HUES64 (cell line): ENCODE measurements at regions not wholly inside any gene's neighbourhood (a gene's known extent, or its start where the extent isn't known, plus 50 kb on each side); places are given as distances from the start of the nearest gene placed in this dataset.

Experiments used
- H3K27ac ChIP-seq: 2 replicates; pipeline ENCODE4 v1.7.0; 2013; ENCODE audit warnings: low read depth, low read length, inconsistent platforms
- H3K27me3 ChIP-seq: 2 replicates; pipeline ENCODE4 v1.6.1; 2013; ENCODE audit warnings: mild to moderate bottlenecking, low read length; ENCODE audit not compliant: insufficient read depth
- H3K36me3 ChIP-seq: 2 replicates; pipeline ENCODE4 v1.6.1; 2013; ENCODE audit warnings: mild to moderate bottlenecking, low read length; ENCODE audit not compliant: insufficient read depth
- H3K4me1 ChIP-seq: 2 replicates; pipeline ENCODE4 v1.6.1; 2013; ENCODE audit warnings: mild to moderate bottlenecking, low read length, moderate library complexity; ENCODE audit not compliant: insufficient read depth
- H3K4me3 ChIP-seq: 2 replicates; pipeline ENCODE4 v1.5.1; 2013; ENCODE audit warnings: mild to moderate bottlenecking, low read length, moderate library complexity
- H3K9ac ChIP-seq: 2 replicates; pipeline ENCODE4 v1.6.1; 2013; ENCODE audit warnings: mild to moderate bottlenecking, low read depth, low read length
- H3K9me3 ChIP-seq: 2 replicates; pipeline ENCODE4 v1.6.1; 2013; ENCODE audit warnings: low read depth, low read length; ENCODE audit not compliant: insufficient read depth
- WGBS: fragments of 150-250, 120-280 bp; methylation state at CpG from one replicate; pipeline ENCODE4 v1.1.7; 2013; ENCODE audit warnings: missing lambda C conversion rate; 5-methylcytosine and 5-hydroxymethylcytosine counted together

DNA sequence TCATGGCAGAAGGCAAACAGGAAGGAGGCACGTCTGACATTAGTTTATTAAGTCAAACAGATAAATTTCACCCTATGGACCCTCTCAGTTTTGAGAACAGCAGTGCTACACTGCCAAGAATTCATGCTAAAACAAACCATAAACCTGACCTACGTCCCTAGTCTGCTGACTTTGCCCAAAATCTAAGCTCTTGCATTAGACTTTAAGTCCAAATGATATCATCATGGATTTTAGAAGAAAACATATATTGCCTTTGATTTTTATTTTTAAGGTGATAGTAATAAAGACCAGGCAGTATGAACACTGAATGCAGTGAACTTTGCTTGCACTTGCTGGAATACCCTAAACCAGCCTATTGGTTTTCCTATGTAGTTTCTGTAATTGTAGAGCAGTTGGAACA lies 79.6 kb upstream of the GADL1 start:
- 96% methylated on average over 2 of the region's 2 CpGs for WGBS
- Histone ChIP-seq H3K27me3 (no peaks in the 10 kb centered on the region), H3K4me3 (no peak overlapping the region), H3K9ac (no peak overlapping the region), H3K36me3 (no peaks in the 10 kb centered on the region), H3K27ac (no peak overlapping the region), H3K9me3 (no peaks in the 10 kb centered on the region), H3K4me1 (no peaks in the 10 kb centered on the region; the same call in 1 of the 2 replicates)

DNA sequence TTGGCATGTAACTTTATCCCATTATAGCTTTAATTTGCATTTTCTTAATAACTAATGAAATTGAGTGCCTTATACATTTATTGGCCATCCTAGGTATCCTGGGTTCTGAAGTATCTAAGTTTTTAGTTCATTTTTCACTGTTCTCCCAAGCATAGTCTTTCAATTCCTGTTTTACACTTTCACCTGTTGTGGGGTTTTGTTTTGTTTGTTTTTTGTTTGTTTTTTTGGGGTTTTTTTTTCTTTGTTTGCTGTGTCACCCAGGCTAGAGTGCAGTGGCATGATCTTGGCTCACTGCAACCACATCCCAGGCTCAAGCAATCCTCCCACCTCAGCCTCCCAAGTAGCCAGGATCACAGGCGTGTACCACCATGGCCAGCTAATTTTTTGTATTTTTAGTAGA lies 83.1 kb upstream of the GADL1 start:
- H3K4me1 ChIP-seq = peaks cover 7% of the 10 kb centered on the region; the same call in 1 of the 2 replicates
- H3K9ac ChIP-seq = no peak overlapping the region
- no peak overlapping the region for H3K27ac ChIP-seq
- H3K9me3 ChIP-seq = no peaks in the 10 kb centered on the region
- H3K27me3 ChIP-seq = no peaks in the 10 kb centered on the region
- no peak overlapping the region for H3K4me3 ChIP-seq
- 100% methylated on average over 1 of the region's 1 CpG for WGBS
- no peaks in the 10 kb centered on the region for H3K36me3 ChIP-seq

DNA sequence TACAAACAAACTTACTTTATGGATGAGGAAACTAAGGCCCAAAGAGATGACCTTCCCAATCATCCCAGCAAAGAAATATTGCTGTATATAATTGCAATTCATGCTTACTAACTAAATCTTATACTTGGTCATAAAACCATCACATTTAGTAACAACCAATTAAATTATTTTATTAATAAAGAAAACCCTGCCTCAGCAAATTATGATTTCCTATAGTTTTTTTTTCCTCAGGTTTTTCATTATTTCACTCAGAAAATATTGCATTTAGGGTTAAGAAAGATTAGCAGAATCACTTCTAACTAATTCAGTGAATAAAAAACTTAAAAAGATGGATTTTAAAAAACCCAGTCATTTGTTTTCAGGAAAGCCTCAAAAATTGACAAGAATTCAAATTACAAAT lies 86.5 kb upstream of the GADL1 start:
- H3K9ac ChIP-seq = no peak overlapping the region
- H3K4me1 ChIP-seq = 0 out of 2 replicates have a peak, but pooled peaks cover 7% of the 10 kb centered on the region
- no peaks in the 10 kb centered on the region for H3K9me3 ChIP-seq
- no peak overlapping the region for H3K4me3 ChIP-seq
- H3K27me3 ChIP-seq = no peaks in the 10 kb centered on the region
- no peak overlapping the region for H3K27ac ChIP-seq
- no peaks in the 10 kb centered on the region for H3K36me3 ChIP-seq

- no peak overlapping the region for H3K9ac ChIP-seq
- no peak overlapping the region for H3K27ac ChIP-seq
- 82% methylated on average over 3 of the region's 3 CpGs for WGBS
- no peaks in the 10 kb centered on the region for H3K9me3 ChIP-seq
- no peaks in the 10 kb centered on the region for H3K27me3 ChIP-seq
- H3K4me3 ChIP-seq = no peak overlapping the region
- H3K4me1 ChIP-seq = 0 out of 2 replicates have a peak, but pooled peaks cover 7% of the 10 kb centered on the region
- H3K36me3 ChIP-seq = no peaks in the 10 kb centered on the region
Observed at GRCh38 chr3:30982416-30983075, 88.1 kb upstream of the GADL1 start.

DNA sequence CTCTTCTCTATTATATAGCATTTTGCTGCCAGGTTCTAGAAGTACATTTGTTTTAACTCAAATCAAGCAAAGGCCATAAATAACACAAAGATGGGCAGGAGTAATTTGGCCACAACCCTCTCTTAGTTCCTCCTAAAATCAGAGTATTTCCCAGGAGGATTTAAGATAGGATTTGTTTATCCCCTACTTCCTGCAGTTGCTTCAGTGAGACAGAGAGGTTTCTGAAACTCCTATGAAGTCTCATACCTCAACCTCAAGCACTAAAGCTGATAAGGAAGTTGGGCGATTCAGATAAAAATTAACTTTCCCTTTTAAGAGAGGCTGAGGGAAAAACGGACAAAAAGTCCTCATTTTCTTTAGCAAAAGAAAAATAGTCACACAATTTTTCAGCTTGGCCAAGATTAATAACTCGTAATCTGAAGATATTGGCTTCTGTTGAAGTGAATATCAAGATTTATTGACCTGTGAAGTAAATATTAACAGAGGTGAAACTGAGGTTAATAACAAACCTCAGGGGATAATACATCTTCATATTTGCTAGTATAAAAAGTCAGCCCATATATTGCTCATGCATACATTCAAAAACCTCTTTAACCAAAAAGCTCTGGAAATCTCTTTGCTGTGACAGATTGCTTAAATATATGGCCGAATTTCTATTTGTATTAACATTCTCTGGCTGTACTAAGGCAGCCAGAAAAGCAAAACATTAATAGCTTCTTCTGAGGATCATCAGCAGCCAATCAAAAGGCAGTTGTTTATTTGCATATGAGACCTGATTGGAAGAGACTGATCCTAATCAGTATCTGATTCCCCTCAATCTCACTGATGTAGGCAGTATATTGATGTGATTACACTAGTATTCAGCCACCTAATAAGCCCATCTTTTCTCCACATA lies 90.6 kb upstream of the GADL1 start:
- H3K27me3 ChIP-seq = no peaks in the 10 kb centered on the region
- H3K36me3 ChIP-seq = no peaks in the 10 kb centered on the region
- WGBS = 94% methylated on average over 4 of the region's 4 CpGs
- H3K27ac ChIP-seq = no peak overlapping the region
- no peaks in the 10 kb centered on the region for H3K9me3 ChIP-seq
- H3K4me1 ChIP-seq = 0 out of 2 replicates have a peak, but pooled peaks cover 7% of the 10 kb centered on the region
- H3K4me3 ChIP-seq = no peak overlapping the region
- no peak overlapping the region for H3K9ac ChIP-seq

- Histone ChIP-seq H3K4me1 (0 out of 2 replicates have a peak, but pooled peaks cover 7% of the 10 kb centered on the region), H3K36me3 (no peaks in the 10 kb centered on the region), H3K27ac (no peak overlapping the region), H3K9ac (no peak overlapping the region), H3K4me3 (no peak overlapping the region), H3K9me3 (no peaks in the 10 kb centered on the region), H3K27me3 (no peaks in the 10 kb centered on the region)
- 98% methylated on average over 3 of the region's 3 CpGs for WGBS
Observed at GRCh38 chr3:30986551-30986950, 92.1 kb upstream of the GADL1 start.

DNA sequence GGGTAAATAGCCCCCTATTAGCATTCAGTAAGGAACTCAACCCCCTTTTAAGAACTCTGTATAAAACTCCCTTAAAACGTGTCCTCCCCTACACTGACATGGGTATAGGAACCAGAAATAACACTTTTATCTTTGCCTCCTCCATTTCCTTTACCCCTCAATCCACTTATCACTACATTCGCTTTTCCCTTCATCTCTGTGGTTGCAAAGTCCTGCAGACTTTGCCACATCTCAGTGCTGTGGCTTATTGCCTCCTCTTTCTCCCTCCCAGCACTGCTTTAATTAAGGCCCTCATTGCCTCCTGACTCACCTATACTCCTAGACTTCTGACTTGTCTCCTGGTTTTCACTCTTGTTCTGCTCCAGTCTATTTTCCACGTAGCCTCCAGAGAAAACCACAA lies 94.3 kb upstream of the GADL1 start:
- 82% methylated on average over 3 of the region's 3 CpGs for WGBS
- H3K4me1 ChIP-seq = no peaks in the 10 kb centered on the region

DNA sequence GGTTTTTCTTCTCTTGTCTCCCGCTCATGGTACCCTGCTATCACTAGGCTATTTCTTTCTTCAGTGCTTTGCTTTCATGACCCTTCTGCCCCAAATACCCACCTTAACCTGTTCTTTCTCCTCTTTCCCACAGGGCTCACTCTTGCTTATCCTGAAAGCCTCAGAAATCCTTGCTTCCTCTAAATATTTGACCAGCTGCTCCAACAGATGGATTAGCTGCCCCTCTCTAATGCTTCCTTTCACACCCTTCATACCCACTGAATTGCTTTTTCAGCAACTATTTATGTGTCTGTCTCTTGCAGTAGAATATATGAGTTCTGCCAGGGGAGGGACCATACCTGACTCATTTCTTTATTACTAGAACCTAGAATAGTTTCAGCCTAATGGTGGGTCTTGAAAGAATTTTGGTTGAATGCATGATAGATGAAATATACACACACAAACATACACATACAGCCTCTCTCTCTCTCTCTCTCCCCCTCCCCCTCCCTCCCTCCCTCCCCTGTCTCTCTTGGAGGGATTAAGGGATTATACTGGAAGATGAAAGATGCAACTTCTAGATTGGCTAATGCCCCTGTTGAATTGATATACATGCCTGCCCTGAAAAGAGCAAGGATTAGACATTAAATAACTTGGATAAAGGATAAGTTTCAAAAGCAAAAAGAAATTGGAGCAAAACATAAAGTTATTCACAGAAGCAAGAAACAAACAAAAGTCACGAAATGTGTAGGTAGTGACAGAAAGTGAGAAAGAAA lies 95.0 kb upstream of the GADL1 start:
- H3K4me3 ChIP-seq = no peak overlapping the region
- H3K4me1 ChIP-seq = no peaks in the 10 kb centered on the region
- H3K27me3 ChIP-seq = no peaks in the 10 kb centered on the region
- WGBS = 95% methylated on average over 2 of the region's 2 CpGs
- no peak overlapping the region for H3K9ac ChIP-seq
- no peaks in the 10 kb centered on the region for H3K36me3 ChIP-seq
- no peak overlapping the region for H3K27ac ChIP-seq
- 0 out of 2 replicates have a peak, but pooled peaks cover 2% of the 10 kb centered on the region for H3K9me3 ChIP-seq

More for the DNA sequence above, 94.3 kb upstream of the GADL1 start:
- no peak overlapping the region for H3K4me3 ChIP-seq
- H3K27me3 ChIP-seq = no peaks in the 10 kb centered on the region
- H3K36me3 ChIP-seq = no peaks in the 10 kb centered on the region
- H3K9ac ChIP-seq = no peak overlapping the region
- no peak overlapping the region for H3K27ac ChIP-seq
- no peaks in the 10 kb centered on the region for H3K9me3 ChIP-seq

GRCh38 chr3:30996467-30996866 lies 102.0 kb upstream of the GADL1 start:
- no peak overlapping the region for H3K4me3 ChIP-seq

GRCh38 chr3:31002730-31003129 lies 108.3 kb upstream of the GADL1 start:
- H3K27me3 ChIP-seq = peaks cover 92% of the 10 kb centered on the region
- H3K9me3 ChIP-seq = no peaks in the 10 kb centered on the region
- 96% methylated on average over 1 of the region's 3 CpGs for WGBS
- no peak overlapping the region for H3K9ac ChIP-seq
- no peak overlapping the region for H3K4me3 ChIP-seq
- H3K27ac ChIP-seq = no peak overlapping the region
- no peaks in the 10 kb centered on the region for H3K36me3 ChIP-seq
- H3K4me1 ChIP-seq = no peaks in the 10 kb centered on the region

More at GRCh38 chr3:30996467-30996866, 102.0 kb upstream of the GADL1 start:
- H3K9me3 ChIP-seq = 0 out of 2 replicates have a peak, but pooled peaks cover 2% of the 10 kb centered on the region
- H3K27me3 ChIP-seq = peaks cover 30% of the 10 kb centered on the region; the same call in 1 of the 2 replicates
- WGBS = 56% methylated on average over 2 of the region's 2 CpGs
- no peak overlapping the region for H3K27ac ChIP-seq
- no peak overlapping the region for H3K9ac ChIP-seq
- H3K36me3 ChIP-seq = no peaks in the 10 kb centered on the region
- H3K4me1 ChIP-seq = peaks cover 9% of the 10 kb centered on the region; the same call in 1 of the 2 replicates
